Peyer's patch (tissue), 4 donors: ENCODE measurements at regions not wholly inside any gene's neighbourhood (a gene's known extent, or its start where the extent isn't known, plus 50 kb on each side); places are given as distances from the start of the nearest gene placed in this dataset.

Experiments used
- DNase-seq, 3 donors: peaks; one replicate each; pipeline ENCODE4 v3.0.0-alpha.2; 2017 to 2019
- H3K27ac ChIP-seq, 4 donors: fragments of 200-600 bp; sonication (generic); one replicate each; pipeline ENCODE4 v1.5.1; 2016 to 2019
- H3K27me3 ChIP-seq, 2 donors: fragments of 200-600 bp; sonication (generic); one replicate each; pipeline ENCODE4 v1.5.1; 2019
- H3K36me3 ChIP-seq, 3 donors: fragments of 200-600 bp; sonication (generic); one replicate each; pipeline ENCODE4 v1.5.1; 2016 to 2019
- H3K4me1 ChIP-seq, 4 donors: fragments of 200-600 bp; sonication (generic); one replicate each; pipeline ENCODE4 v1.5.1; 2016 to 2019
- H3K4me3 ChIP-seq, 4 donors: fragments of 200-600 bp; sonication (generic); 1 replicate in 3 of 4; 2 replicates in 1 of 4; pipeline ENCODE4 v1.5.1; 2016 to 2019; ENCODE audit warnings: mild to moderate bottlenecking in 1 of 4
- H3K9me3 ChIP-seq, 4 donors: fragments of 200-600 bp; sonication (generic); one replicate each; pipeline ENCODE4 v1.5.1; 2016 to 2019; ENCODE audit warnings: mild to moderate bottlenecking in 1 of 4
- POLR2A ChIP-seq, 2 donors: fragments of 450-650 bp; IDR thresholded peaks; one replicate each; pipeline ENCODE4 v1.5.1; 2017; ENCODE audit warnings: antibody characterized with exemption in 2 of 2, mild to moderate bottlenecking in 2 of 2, moderate library complexity in 2 of 2
- TF ChIP-seq, protein P1 (sequence below), 6 experiments: fragments of 450-650 bp in 4 of 6; fragments of 200-600 bp in 2 of 6; sonication (generic) in 1 of 6; IDR thresholded peaks; one replicate each; pipeline ENCODE4 v1.5.1; 2017 to 2019; ENCODE audit warnings: antibody characterized with exemption in 6 of 6, mild to moderate bottlenecking in 3 of 6, moderate library complexity in 1 of 6

DNA sequence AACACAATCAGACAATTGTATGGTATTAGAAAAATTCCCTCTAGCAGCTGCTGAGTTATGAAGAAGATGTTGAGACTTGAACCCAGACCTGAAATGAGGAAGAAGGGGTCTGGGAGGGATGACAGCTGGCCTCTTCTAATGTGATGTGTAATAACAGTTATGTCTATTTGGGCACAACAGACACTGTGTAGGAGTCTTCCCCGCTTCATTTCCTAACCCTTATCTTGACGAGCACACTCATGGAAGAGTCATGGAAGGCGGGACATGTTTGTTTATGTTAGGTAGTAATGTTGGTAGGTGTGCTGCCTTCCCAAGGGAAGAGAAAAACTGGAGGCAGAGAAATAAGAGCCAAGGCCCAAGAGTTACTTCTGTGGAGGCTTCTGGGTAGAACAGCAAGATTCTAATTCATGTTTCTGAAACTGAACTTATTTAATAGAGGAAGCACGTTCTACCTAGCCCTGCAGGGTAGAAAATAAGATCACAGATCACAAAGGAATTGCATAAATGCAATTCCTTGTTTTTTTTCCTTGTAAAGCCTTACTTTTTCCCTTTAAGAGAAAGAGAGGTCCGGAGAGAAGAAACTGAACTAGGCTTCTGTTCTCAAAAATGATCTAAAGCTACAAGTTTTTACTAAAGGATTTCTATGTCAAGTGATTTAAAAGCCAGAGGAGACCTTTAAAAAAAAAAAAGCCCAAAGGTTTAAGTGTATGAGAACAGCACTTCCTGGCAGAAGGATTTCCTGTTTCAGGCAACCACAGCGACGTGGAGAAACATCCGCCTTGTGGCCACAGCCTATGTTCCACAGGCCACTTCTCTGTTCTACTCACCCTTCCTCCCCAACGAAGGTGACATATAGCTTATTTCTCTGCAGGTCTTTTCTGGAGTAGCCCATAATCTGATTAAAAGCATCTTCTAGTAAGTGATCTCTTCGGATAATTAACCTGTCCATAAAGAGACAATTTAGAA is 68.5 kb upstream of the STK17B start:
- Histone ChIP-seq H3K27me3 (no peaks in the 10 kb centered on the region), H3K27ac (peak overlapping the region; percentile 77 to 82 (median 80)), H3K9me3 (no peaks in the 10 kb centered on the region), H3K4me3 (no peak overlapping the region), H3K4me1 (peaks cover 0 to 22% (median 11%) of the 10 kb centered on the region in 4 donors), H3K36me3 (no peaks in the 10 kb centered on the region)
- TF ChIP-seq, protein P1, sequence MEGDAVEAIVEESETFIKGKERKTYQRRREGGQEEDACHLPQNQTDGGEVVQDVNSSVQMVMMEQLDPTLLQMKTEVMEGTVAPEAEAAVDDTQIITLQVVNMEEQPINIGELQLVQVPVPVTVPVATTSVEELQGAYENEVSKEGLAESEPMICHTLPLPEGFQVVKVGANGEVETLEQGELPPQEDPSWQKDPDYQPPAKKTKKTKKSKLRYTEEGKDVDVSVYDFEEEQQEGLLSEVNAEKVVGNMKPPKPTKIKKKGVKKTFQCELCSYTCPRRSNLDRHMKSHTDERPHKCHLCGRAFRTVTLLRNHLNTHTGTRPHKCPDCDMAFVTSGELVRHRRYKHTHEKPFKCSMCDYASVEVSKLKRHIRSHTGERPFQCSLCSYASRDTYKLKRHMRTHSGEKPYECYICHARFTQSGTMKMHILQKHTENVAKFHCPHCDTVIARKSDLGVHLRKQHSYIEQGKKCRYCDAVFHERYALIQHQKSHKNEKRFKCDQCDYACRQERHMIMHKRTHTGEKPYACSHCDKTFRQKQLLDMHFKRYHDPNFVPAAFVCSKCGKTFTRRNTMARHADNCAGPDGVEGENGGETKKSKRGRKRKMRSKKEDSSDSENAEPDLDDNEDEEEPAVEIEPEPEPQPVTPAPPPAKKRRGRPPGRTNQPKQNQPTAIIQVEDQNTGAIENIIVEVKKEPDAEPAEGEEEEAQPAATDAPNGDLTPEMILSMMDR (IDR thresholded peaks at IDR 0.05) = peak in 2 of 6 experiments; percentile 18 to 25
- TF ChIP-seq POLR2A (IDR thresholded peaks at IDR 0.05) = peak in 1 of 2 donors; percentile 22
- DNase-seq = peak in 2 of 3 donors; percentile 84 to 93

DNA sequence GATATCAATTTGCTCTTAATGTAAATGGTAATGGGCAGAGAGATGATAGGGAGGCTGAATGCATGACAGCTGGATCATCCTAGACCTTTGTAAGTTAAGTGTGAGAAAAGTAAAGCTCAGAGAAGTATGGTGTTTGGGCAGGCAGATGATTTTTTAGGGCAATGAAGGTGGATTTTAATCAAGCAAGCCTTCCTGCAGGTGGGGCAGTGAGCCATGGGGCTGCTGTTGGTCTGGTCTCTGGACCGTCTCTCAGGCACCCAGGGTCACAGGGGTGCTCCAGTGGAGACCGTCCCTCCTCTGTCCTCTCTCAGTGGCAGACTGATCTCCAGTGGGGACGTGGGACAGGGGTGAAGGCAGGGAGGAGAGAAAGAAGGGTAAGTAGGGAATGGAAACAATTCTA is 69.8 kb upstream of the STK17B start:
- H3K4me3 ChIP-seq = no peak overlapping the region
- H3K27ac ChIP-seq = peak overlapping the region; percentile 63 to 82 (median 70)
- H3K4me1 ChIP-seq = peaks cover 0 to 22% (median 10%) of the 10 kb centered on the region in 4 donors
- no peaks in the 10 kb centered on the region for H3K36me3 ChIP-seq
- TF ChIP-seq POLR2A (IDR thresholded peaks at IDR 0.05) = no peak
- TF ChIP-seq, protein P1 (IDR thresholded peaks at IDR 0.05) = no peak
- peak in 2 of 3 donors; percentile 46 to 67 for DNase-seq
- no peaks in the 10 kb centered on the region for H3K9me3 ChIP-seq
- no peaks in the 10 kb centered on the region for H3K27me3 ChIP-seq

DNA sequence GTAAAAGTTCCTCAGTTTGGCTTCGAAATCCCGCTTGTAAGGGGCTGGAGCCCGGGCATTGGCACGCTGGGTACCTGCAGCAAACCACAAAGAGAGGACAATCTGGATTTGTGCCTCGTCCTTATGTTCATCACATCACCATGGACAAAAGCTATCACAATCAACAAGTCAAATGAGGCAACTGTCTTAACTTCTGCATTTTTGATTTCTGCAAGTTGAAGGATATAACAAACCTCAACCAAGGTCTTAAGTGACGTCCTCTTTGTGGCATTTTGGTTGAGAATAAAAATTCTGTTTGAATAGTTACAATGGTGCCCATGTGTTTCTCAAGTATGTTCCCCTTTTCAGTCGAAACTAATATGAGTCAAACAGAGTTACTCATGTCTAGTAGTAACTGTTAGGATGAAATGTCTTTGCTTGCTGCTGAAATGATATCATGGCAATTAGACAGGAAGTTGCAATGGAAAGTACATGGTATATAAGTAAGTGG is 70.8 kb upstream of the STK17B start:
- Histone ChIP-seq H3K27me3 (no peaks in the 10 kb centered on the region), H3K36me3 (no peaks in the 10 kb centered on the region), H3K9me3 (no peaks in the 10 kb centered on the region), H3K4me3 (no peak overlapping the region), H3K4me1 (peaks cover 3 to 22% (median 10%) of the 10 kb centered on the region in 4 donors), H3K27ac (peak overlapping the region; percentile 63 to 82 (median 70))
- TF ChIP-seq, protein P1 (IDR thresholded peaks at IDR 0.05) = no peak
- TF ChIP-seq POLR2A (IDR thresholded peaks at IDR 0.05) = no peak
- no peak for DNase-seq

DNA sequence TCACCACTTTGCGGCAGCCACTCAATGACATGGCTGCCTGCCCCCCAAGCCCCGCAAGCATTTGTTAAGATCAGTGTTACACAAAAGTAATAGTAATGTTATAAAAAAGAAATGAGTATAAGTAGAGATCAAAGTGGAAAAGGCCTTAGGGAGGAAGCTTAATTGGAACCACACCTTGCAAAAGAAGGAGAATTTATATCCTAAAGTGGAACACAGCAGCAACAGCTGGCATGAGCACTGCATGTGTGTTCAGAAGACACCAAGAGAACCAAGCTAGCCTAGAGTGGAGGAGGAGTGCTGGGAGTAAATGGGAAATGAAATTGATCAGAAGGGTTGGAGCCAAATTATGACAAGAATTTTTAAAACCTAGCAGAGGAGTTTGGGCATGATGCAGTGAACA is 73.1 kb upstream of the STK17B start:
- no peaks in the 10 kb centered on the region for H3K9me3 ChIP-seq
- no peaks in the 10 kb centered on the region for H3K36me3 ChIP-seq
- no peak overlapping the region for H3K27ac ChIP-seq
- H3K4me1 ChIP-seq = peaks cover under 1 to 20% (median 13%) of the 10 kb centered on the region in 4 donors
- no peak for DNase-seq
- H3K27me3 ChIP-seq = no peaks in the 10 kb centered on the region
- no peak overlapping the region for H3K4me3 ChIP-seq
- no peak for TF ChIP-seq POLR2A (IDR thresholded peaks at IDR 0.05)
- TF ChIP-seq, protein P1 (IDR thresholded peaks at IDR 0.05) = no peak

DNA sequence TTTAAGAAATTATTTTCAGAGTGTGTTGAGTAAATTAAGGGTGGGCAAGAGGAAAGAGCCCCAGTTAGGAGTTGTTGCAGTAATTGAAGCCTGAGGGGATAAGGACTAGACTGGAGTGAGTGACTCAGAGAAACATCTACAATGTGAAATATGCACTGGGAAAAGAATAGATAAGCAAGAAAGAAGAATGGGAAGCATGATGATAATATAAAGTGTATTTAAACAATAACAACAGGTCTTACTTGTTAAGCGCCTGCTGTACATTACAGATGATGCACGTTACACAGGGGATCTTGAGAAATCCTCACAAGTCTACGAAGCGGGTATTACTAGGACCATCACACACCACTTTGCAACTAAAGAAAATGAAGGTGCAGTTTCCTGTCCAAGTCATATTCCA is 73.6 kb upstream of the STK17B start:
- Histone ChIP-seq H3K4me3 (no peak overlapping the region), H3K4me1 (peaks cover 0 to 23% (median 10%) of the 10 kb centered on the region in 4 donors), H3K27ac (no peak overlapping the region), H3K36me3 (no peaks in the 10 kb centered on the region), H3K9me3 (no peaks in the 10 kb centered on the region), H3K27me3 (no peaks in the 10 kb centered on the region)
- TF ChIP-seq, protein P1 (IDR thresholded peaks at IDR 0.05) = no peak
- no peak for TF ChIP-seq POLR2A (IDR thresholded peaks at IDR 0.05)
- no peak for DNase-seq
